GM13977 (cell line): ENCODE measurements at regions not wholly inside any gene's neighbourhood (a gene's known extent, or its start where the extent isn't known, plus 50 kb on each side); places are given as distances from the start of the nearest gene placed in this dataset.

Source experiments
- DNase-seq: peaks from one replicate; pipeline ENCODE4 v3.0.0; 2012; ENCODE audit warnings: low spot score
- CTCF ChIP-seq: IDR thresholded peaks from 2 replicates; pipeline ENCODE4 v1.5.1; 2012; ENCODE audit warnings: mild to moderate bottlenecking, control low read depth; ENCODE audit not compliant: insufficient read depth; ENCODE audit errors: extremely low read depth, missing control alignments
- in situ Hi-C: fragments of 300-500 bp; cut with MboI; formaldehyde crosslinking; loops from one replicate; pipeline ENCODE4 v1.12.0; 2022; ENCODE audit warnings: low sequenced_read_pairs, low pct_unique_long_range_greater_than_20kb, mixed read lengths, inconsistent platforms; ENCODE audit not compliant: unreplicated experiment

DNA sequence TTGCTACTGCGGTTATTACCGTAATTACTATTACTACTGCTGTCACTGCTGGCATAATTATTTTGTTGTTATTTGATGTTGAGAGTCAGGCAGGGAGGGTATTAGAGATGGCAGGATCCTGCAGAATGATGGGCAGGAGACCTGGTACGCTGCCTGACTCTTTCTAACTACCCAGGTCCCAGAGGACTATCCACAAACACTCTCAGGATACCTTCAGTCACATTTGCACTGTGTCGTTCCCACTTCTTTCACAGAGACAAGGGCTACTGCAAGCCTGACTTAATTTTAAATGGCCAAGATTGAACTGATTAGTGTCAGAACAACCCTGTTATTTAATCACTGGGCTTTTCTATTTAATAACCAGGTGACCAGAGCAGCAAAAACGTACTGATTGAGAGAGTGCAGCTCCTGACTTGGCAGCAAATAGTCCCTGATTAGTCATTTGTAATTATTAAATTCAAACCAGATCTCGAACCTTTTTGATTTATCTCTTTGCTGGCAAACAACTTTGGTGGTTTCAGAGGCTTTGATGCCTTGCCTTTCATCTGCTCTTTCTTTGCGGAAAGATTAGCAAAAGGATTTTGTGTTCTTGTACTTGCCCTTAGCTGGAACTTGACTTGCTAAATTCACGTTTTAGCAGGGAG lies 88.8 kb upstream of the ARHGEF3 start:
- in situ Hi-C loops, result no loop called here
- DNase-seq, result no peak
- no peak for TF ChIP-seq CTCF

- no peak for TF ChIP-seq CTCF
- in situ Hi-C loops, result no loop called here
- no peak for DNase-seq
Observed at GRCh38 chr3:56889131-56889530, 87.4 kb upstream of the ARHGEF3 start.

GRCh38 chr3:56887402-56888025 lies 85.8 kb upstream of the ARHGEF3 start:
- in situ Hi-C loops, result no loop called here
- DNase-seq, result no peak
- no peak for TF ChIP-seq CTCF

DNA sequence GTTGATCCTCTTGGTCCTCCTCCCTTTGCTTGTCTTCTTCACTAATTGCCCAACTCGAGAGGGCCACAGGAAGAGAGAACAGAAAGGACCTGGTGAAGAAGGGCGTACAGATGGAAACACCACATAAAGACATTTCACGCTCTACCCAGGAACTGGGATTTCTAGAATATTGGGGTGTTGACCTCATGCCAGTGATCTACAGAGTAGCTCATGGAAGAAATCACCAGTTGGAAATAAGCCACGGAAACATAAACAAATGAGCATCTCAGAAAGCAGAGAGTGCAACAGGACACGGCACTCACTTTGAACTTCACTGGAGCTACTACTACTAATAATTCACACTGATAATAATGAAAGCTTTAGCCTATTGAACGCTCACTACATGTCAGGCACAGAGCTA lies 84.6 kb upstream of the ARHGEF3 start:
- in situ Hi-C loops, result no loop called here
- DNase-seq, result no peak
- no peak for TF ChIP-seq CTCF

- TF ChIP-seq CTCF, result no peak
- no peak for DNase-seq
- in situ Hi-C loops, result no loop called here
Observed at GRCh38 chr3:56885879-56886278, 84.1 kb upstream of the ARHGEF3 start.

DNA sequence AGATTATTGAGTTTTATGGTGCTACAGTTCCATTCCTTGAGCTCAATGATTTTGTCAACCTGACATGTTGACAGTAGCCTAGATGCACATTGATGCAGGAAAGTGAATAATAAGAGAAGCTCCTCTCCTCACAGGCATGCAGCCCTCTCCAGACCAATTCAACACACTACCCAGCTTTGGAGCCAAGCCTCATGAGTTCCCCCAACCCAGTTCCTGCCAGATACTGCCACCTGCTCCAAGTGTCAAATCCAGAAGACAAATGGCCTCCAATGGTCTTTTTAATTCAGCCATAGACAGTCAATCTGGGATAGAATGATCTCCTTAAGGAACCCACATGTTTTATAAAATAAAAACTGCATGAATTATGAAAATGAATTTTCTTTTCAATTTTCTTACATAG lies 83.7 kb upstream of the ARHGEF3 start:
- in situ Hi-C loops, result no loop called here
- TF ChIP-seq CTCF, result no peak
- no peak for DNase-seq
